Stomach smooth muscle (tissue), 2 donors: ENCODE measurements at regions not wholly inside any gene's neighbourhood (a gene's known extent, or its start where the extent isn't known, plus 50 kb on each side); places are given as distances from the start of the nearest gene placed in this dataset.

Experiments used
- H3K27ac ChIP-seq: one replicate; pipeline ENCODE4 v1.7.0; 2013; ENCODE audit warnings: mild to moderate bottlenecking, low read length, inconsistent platforms
- H3K27me3 ChIP-seq, 2 donors: one replicate each; pipeline ENCODE4 v1.7.0; 2013; ENCODE audit warnings: low read length in 2 of 2; ENCODE audit not compliant: insufficient read depth in 2 of 2, control insufficient read depth in 1 of 2
- H3K36me3 ChIP-seq, 2 donors: one replicate each; pipeline ENCODE4 v1.7.0; 2013; ENCODE audit warnings: low read length in 2 of 2; ENCODE audit not compliant: control insufficient read depth in 2 of 2, insufficient read depth in 2 of 2
- H3K4me1 ChIP-seq: one replicate; pipeline ENCODE4 v1.7.0; 2013; ENCODE audit warnings: low read length; ENCODE audit not compliant: control insufficient read depth, insufficient read depth
- H3K4me3 ChIP-seq, 2 donors: one replicate each; pipeline ENCODE4 v1.7.0; 2013; ENCODE audit warnings: low read length in 2 of 2
- H3K9ac ChIP-seq, 2 donors: one replicate each; pipeline ENCODE4 v1.7.0; 2013; ENCODE audit warnings: low read length in 2 of 2, mild to moderate bottlenecking in 1 of 2
- H3K9me3 ChIP-seq, 2 donors: one replicate each; pipeline ENCODE4 v1.7.0; 2013; ENCODE audit warnings: low read length in 2 of 2; ENCODE audit not compliant: control insufficient read depth in 2 of 2
- donor health status: healthy.
- donor health status: Pancreatic carcinoma.

GRCh38 chr1:229869687-229870086 lies 197.4 kb upstream of the GALNT2 start:
- Histone ChIP-seq H3K27me3 (no peaks in the 10 kb centered on the region), H3K4me1 (peaks cover 33% of the 10 kb centered on the region), H3K4me3 (no peak overlapping the region), H3K9me3 (no peaks in the 10 kb centered on the region), H3K27ac (no peak overlapping the region), H3K36me3 (no peaks in the 10 kb centered on the region), H3K9ac (no peak overlapping the region)

GRCh38 chr1:229870381-229870780 lies 196.7 kb upstream of the GALNT2 start:
- no peak overlapping the region for H3K27ac ChIP-seq
- no peaks in the 10 kb centered on the region for H3K36me3 ChIP-seq
- H3K9me3 ChIP-seq: no peaks in the 10 kb centered on the region
- H3K4me3 ChIP-seq: no peak overlapping the region
- H3K27me3 ChIP-seq: no peaks in the 10 kb centered on the region
- peaks cover 32% of the 10 kb centered on the region for H3K4me1 ChIP-seq
- no peak overlapping the region for H3K9ac ChIP-seq

- H3K4me3 ChIP-seq: no peak overlapping the region
- no peak overlapping the region for H3K27ac ChIP-seq
- H3K36me3 ChIP-seq: no peaks in the 10 kb centered on the region
- peaks cover 32% of the 10 kb centered on the region for H3K4me1 ChIP-seq
- H3K9me3 ChIP-seq: no peaks in the 10 kb centered on the region
- H3K27me3 ChIP-seq: no peaks in the 10 kb centered on the region
- no peak overlapping the region for H3K9ac ChIP-seq
These were observed 195.9 kb upstream of the GALNT2 start for GRCh38 chr1:229871078-229871676.

- no peaks in the 10 kb centered on the region for H3K9me3 ChIP-seq
- peaks cover 49% of the 10 kb centered on the region for H3K4me1 ChIP-seq
- H3K4me3 ChIP-seq: no peak overlapping the region
- H3K36me3 ChIP-seq: no peaks in the 10 kb centered on the region
- no peak overlapping the region for H3K27ac ChIP-seq
- H3K9ac ChIP-seq: no peak overlapping the region
- H3K27me3 ChIP-seq: no peaks in the 10 kb centered on the region
These were observed 192.9 kb upstream of the GALNT2 start for GRCh38 chr1:229874136-229874535.

GRCh38 chr1:229874609-229875008 lies 192.4 kb upstream of the GALNT2 start:
- no peaks in the 10 kb centered on the region for H3K27me3 ChIP-seq
- no peak overlapping the region for H3K27ac ChIP-seq

GRCh38 chr1:229875086-229875485 lies 192.0 kb upstream of the GALNT2 start:
- no peak overlapping the region for H3K9ac ChIP-seq
- no peak overlapping the region for H3K27ac ChIP-seq
- H3K36me3 ChIP-seq: no peaks in the 10 kb centered on the region
- H3K4me1 ChIP-seq: peaks cover 49% of the 10 kb centered on the region
- no peaks in the 10 kb centered on the region for H3K9me3 ChIP-seq
- no peak overlapping the region for H3K4me3 ChIP-seq
- H3K27me3 ChIP-seq: no peaks in the 10 kb centered on the region

More at GRCh38 chr1:229874609-229875008, 192.4 kb upstream of the GALNT2 start:
- no peaks in the 10 kb centered on the region for H3K36me3 ChIP-seq
- peaks cover 49% of the 10 kb centered on the region for H3K4me1 ChIP-seq
- no peak overlapping the region for H3K4me3 ChIP-seq
- H3K9ac ChIP-seq: no peak overlapping the region
- no peaks in the 10 kb centered on the region for H3K9me3 ChIP-seq

- Histone ChIP-seq H3K27ac (peak overlapping the region; percentile 66), H3K4me1 (peaks cover 49% of the 10 kb centered on the region), H3K4me3 (peak overlapping the region in 1 of 2 donors; percentile 15)
These were observed 187.3 kb upstream of the GALNT2 start for GRCh38 chr1:229879746-229880145.

GRCh38 chr1:229880271-229881170 lies 186.5 kb upstream of the GALNT2 start:
- no peaks in the 10 kb centered on the region for H3K9me3 ChIP-seq
- no peak overlapping the region for H3K9ac ChIP-seq
- peak overlapping the region in 1 of 2 donors; percentile 15 for H3K4me3 ChIP-seq
- peak overlapping the region; percentile 66 for H3K27ac ChIP-seq
- peaks cover 54% of the 10 kb centered on the region for H3K4me1 ChIP-seq
- H3K27me3 ChIP-seq: no peaks in the 10 kb centered on the region
- no peaks in the 10 kb centered on the region for H3K36me3 ChIP-seq

More at GRCh38 chr1:229879746-229880145, 187.3 kb upstream of the GALNT2 start:
- no peaks in the 10 kb centered on the region for H3K27me3 ChIP-seq
- H3K9ac ChIP-seq: no peak overlapping the region
- H3K36me3 ChIP-seq: no peaks in the 10 kb centered on the region
- H3K9me3 ChIP-seq: no peaks in the 10 kb centered on the region

- Histone ChIP-seq H3K4me3 (peak overlapping the region in 1 of 2 donors; percentile 4), H3K9ac (no peak overlapping the region), H3K27me3 (no peaks in the 10 kb centered on the region), H3K36me3 (no peaks in the 10 kb centered on the region), H3K27ac (no peak overlapping the region), H3K9me3 (no peaks in the 10 kb centered on the region), H3K4me1 (peaks cover 72% of the 10 kb centered on the region)
These were observed 184.4 kb upstream of the GALNT2 start for GRCh38 chr1:229882621-229883020.

GRCh38 chr1:229883504-229884200 lies 183.4 kb upstream of the GALNT2 start:
- no peaks in the 10 kb centered on the region for H3K27me3 ChIP-seq
- no peak overlapping the region for H3K9ac ChIP-seq
- H3K4me1 ChIP-seq: peaks cover 73% of the 10 kb centered on the region
- H3K36me3 ChIP-seq: no peaks in the 10 kb centered on the region
- no peak overlapping the region for H3K4me3 ChIP-seq
- no peaks in the 10 kb centered on the region for H3K9me3 ChIP-seq
- no peak overlapping the region for H3K27ac ChIP-seq
